GM21367 (cell line): ENCODE measurements at regions not wholly inside any gene's neighbourhood (a gene's known extent, or its start where the extent isn't known, plus 50 kb on each side); places are given as distances from the start of the nearest gene placed in this dataset.
A peak's percentile ranks its signal among the peaks of the same experiment; 100 is the strongest.

Experiments used
- ATAC-seq: cut with Tn5 transposase; IDR thresholded peaks from one replicate; pipeline ENCODE4 v1.9.1; 2021; ENCODE audit not compliant: unreplicated experiment

- ATAC-seq, result peak; percentile 21
Measured at GRCh38 chr2:8487461-8487932, 194.4 kb upstream of the ID2 start.

GRCh38 chr2:8488001-8488738 is 193.7 kb upstream of the ID2 start:
- ATAC-seq, result peak; percentile 57

GRCh38 chr2:8489221-8489620 is 192.6 kb upstream of the ID2 start:
- no peak for ATAC-seq

- ATAC-seq, result no peak
Measured at GRCh38 chr2:8489751-8490150, 192.1 kb upstream of the ID2 start.

GRCh38 chr2:8490166-8490721 is 191.6 kb upstream of the ID2 start:
- ATAC-seq, result no peak

- ATAC-seq, result no peak
Measured at GRCh38 chr2:8491296-8492027, 190.4 kb upstream of the ID2 start.

GRCh38 chr2:8494151-8494550 is 187.7 kb upstream of the ID2 start:
- no peak for ATAC-seq

GRCh38 chr2:8494589-8494988 is 187.3 kb upstream of the ID2 start:
- ATAC-seq, result no peak

- no peak for ATAC-seq
Measured at GRCh38 chr2:8495189-8495989, 186.5 kb upstream of the ID2 start.

GRCh38 chr2:8496079-8496478 is 185.8 kb upstream of the ID2 start:
- no peak for ATAC-seq

GRCh38 chr2:8496617-8497016 is 185.2 kb upstream of the ID2 start:
- no peak for ATAC-seq

GRCh38 chr2:8498994-8499393 is 182.9 kb upstream of the ID2 start:
- ATAC-seq, result no peak

- no peak for ATAC-seq
Measured at GRCh38 chr2:8500124-8501054, 181.5 kb upstream of the ID2 start.

- no peak for ATAC-seq
Measured at GRCh38 chr2:8501061-8501720, 180.7 kb upstream of the ID2 start.

GRCh38 chr2:8502316-8502715 is 179.5 kb upstream of the ID2 start:
- no peak for ATAC-seq

- no peak for ATAC-seq
Measured at GRCh38 chr2:8505311-8505920, 176.4 kb upstream of the ID2 start.

GRCh38 chr2:8506746-8507145 is 175.1 kb upstream of the ID2 start:
- ATAC-seq, result no peak

- no peak for ATAC-seq
Measured at GRCh38 chr2:8508766-8509165, 173.1 kb upstream of the ID2 start.

- no peak for ATAC-seq
Measured at GRCh38 chr2:8509621-8510020, 172.2 kb upstream of the ID2 start.
